ENCODE measurements at regions not wholly inside any gene's neighbourhood (a gene's known extent, or its start where the extent isn't known, plus 50 kb on each side); places are given as distances from the start of the nearest gene placed in this dataset.

- H3K36me3 ChIP-seq = no peaks in the 10 kb centered on the region
- FAIRE-seq = no peak
- intact Hi-C loops (cut with DNase I) = no loop called here
- no peak for TF ChIP-seq CTCF (IDR thresholded peaks at IDR 0.05)
- H3K27ac ChIP-seq = no peak overlapping the region
- peak in 2 of 4 donors; percentile 60 to 66 for ATAC-seq
- H3K4me1 ChIP-seq = no peaks in the 10 kb centered on the region
- no peaks in the 10 kb centered on the region for H3K27me3 ChIP-seq
- H3K9me3 ChIP-seq = no peaks in the 10 kb centered on the region
- WGBS, 2 donors = 74 to 81% methylated on average over 8 of the region's 8 CpGs
- DNase-seq = no peak
- no peak overlapping the region for H3K4me3 ChIP-seq
These were observed 66.2 kb upstream of the CLINT1 start for GRCh38 chr5:157924931-157925729.

GRCh38 chr5:157924490-157924889 is 65.5 kb upstream of the CLINT1 start:
- WGBS, 2 donors = 55 to 67% methylated on average over 2 of the region's 2 CpGs
- FAIRE-seq = no peak
- intact Hi-C loops (cut with DNase I) = no loop called here
- Histone ChIP-seq H3K4me1 (peaks cover 0 to 4% (median 0%) of the 10 kb centered on the region in 3 donors), H3K27ac (no peak overlapping the region), H3K9me3 (no peaks in the 10 kb centered on the region), H3K27me3 (no peaks in the 10 kb centered on the region), H3K4me3 (no peak overlapping the region), H3K36me3 (no peaks in the 10 kb centered on the region)
- no peak for ATAC-seq
- no peak for TF ChIP-seq CTCF (IDR thresholded peaks at IDR 0.05)
- no peak for DNase-seq

GRCh38 chr5:157923765-157924164 is 64.8 kb upstream of the CLINT1 start:
- no peak for FAIRE-seq

GRCh38 chr5:157922026-157922425 is 63.1 kb upstream of the CLINT1 start:
- intact Hi-C loops (cut with DNase I) = no loop called here
- FAIRE-seq = no peak
- no peak for TF ChIP-seq CTCF (IDR thresholded peaks at IDR 0.05)

More at GRCh38 chr5:157923765-157924164, 64.8 kb upstream of the CLINT1 start:
- peaks cover 0 to 6% (median 0%) of the 10 kb centered on the region in 3 donors for H3K4me1 ChIP-seq
- no peak for ATAC-seq
- no peak overlapping the region for H3K27ac ChIP-seq
- H3K9me3 ChIP-seq = no peaks in the 10 kb centered on the region
- WGBS, 2 donors = 77 to 85% methylated on average over 3 of the region's 3 CpGs
- intact Hi-C loops (cut with DNase I) = no loop called here
- no peaks in the 10 kb centered on the region for H3K27me3 ChIP-seq
- no peak for DNase-seq
- no peak for TF ChIP-seq CTCF (IDR thresholded peaks at IDR 0.05)
- H3K36me3 ChIP-seq = no peaks in the 10 kb centered on the region
- no peak overlapping the region for H3K4me3 ChIP-seq

GRCh38 chr5:157920828-157921170 is 61.9 kb upstream of the CLINT1 start:
- intact Hi-C loops (cut with DNase I) = no loop called here
- no peak for FAIRE-seq

More at GRCh38 chr5:157922026-157922425, 63.1 kb upstream of the CLINT1 start:
- ATAC-seq (no peak), DNase-seq (no peak)
- H3K36me3 ChIP-seq = no peaks in the 10 kb centered on the region
- H3K27ac ChIP-seq = no peak overlapping the region
- no peaks in the 10 kb centered on the region for H3K9me3 ChIP-seq
- peaks cover 0 to 14% (median 4%) of the 10 kb centered on the region in 3 donors for H3K4me1 ChIP-seq
- H3K27me3 ChIP-seq = no peaks in the 10 kb centered on the region
- 95 to 100% methylated on average over 4 of the region's 4 CpGs for WGBS, 2 donors
- no peak overlapping the region for H3K4me3 ChIP-seq

More at GRCh38 chr5:157920828-157921170, 61.9 kb upstream of the CLINT1 start:
- no peak for TF ChIP-seq CTCF (IDR thresholded peaks at IDR 0.05)
- no peaks in the 10 kb centered on the region for H3K36me3 ChIP-seq
- peaks cover 6 to 14% (median 7%) of the 10 kb centered on the region in 3 donors for H3K4me1 ChIP-seq
- no peak for ATAC-seq
- H3K9me3 ChIP-seq = no peaks in the 10 kb centered on the region
- H3K27me3 ChIP-seq = no peaks in the 10 kb centered on the region
- no peak for DNase-seq
- no peak overlapping the region for H3K4me3 ChIP-seq
- H3K27ac ChIP-seq = no peak overlapping the region
- 87 to 89% methylated on average over 3 of the region's 3 CpGs for WGBS, 2 donors

Measured in pancreas (tissue), 10 donors.